ENCODE measurements at regions not wholly inside any gene's neighbourhood (a gene's known extent, or its start where the extent isn't known, plus 50 kb on each side); places are given as distances from the start of the nearest gene placed in this dataset.

DNA sequence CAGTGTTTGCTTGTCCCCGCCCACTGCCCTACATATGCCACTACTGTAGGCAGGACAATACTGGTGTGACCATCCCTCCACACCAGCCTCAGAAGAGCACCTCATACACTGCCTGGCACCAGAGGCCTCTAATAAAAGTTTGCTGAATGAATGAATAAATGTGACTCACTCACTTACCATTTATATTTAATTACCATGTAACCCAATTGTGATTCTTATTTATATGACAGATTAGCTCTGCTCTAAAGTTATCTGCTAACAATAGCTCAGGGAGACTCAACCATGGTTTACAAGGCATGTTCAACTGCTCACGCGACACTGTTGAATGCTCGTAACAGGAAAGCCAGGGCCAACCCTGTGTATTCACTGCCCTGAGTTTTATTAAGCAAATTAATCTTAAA lies 66.0 kb upstream of the DOCK9 start:
- TF ChIP-seq, protein P1, sequence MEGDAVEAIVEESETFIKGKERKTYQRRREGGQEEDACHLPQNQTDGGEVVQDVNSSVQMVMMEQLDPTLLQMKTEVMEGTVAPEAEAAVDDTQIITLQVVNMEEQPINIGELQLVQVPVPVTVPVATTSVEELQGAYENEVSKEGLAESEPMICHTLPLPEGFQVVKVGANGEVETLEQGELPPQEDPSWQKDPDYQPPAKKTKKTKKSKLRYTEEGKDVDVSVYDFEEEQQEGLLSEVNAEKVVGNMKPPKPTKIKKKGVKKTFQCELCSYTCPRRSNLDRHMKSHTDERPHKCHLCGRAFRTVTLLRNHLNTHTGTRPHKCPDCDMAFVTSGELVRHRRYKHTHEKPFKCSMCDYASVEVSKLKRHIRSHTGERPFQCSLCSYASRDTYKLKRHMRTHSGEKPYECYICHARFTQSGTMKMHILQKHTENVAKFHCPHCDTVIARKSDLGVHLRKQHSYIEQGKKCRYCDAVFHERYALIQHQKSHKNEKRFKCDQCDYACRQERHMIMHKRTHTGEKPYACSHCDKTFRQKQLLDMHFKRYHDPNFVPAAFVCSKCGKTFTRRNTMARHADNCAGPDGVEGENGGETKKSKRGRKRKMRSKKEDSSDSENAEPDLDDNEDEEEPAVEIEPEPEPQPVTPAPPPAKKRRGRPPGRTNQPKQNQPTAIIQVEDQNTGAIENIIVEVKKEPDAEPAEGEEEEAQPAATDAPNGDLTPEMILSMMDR (conservative IDR thresholded peaks at IDR 0.05 in 1 of 2, IDR thresholded peaks at IDR 0.05 in 1 of 2; ENCODE audit: low read depth in 1 of 2, low read length in 2 of 2), result no peak
- no peak for TF ChIP-seq EZH2 (IDR thresholded peaks at IDR 0.05; ENCODE audit: low read length, missing control alignments)

All from fibroblast of lung (primary cell).